GM12891 (cell line): ENCODE measurements at regions not wholly inside any gene's neighbourhood (a gene's known extent, or its start where the extent isn't known, plus 50 kb on each side); places are given as distances from the start of the nearest gene placed in this dataset.

Experiments used
- DNase-seq: peaks from one replicate; pipeline ENCODE4 v3.0.0; 2011; ENCODE audit warnings: low spot score; ENCODE audit not compliant: insufficient read length
- FAIRE-seq: peaks from 2 replicates; lab custom pipeline; 2011; peaks lifted over from hg19 to GRCh38; lab: Jason Lieb, UNC
- PAX5 ChIP-seq: IDR thresholded peaks from 2 replicates; pipeline ENCODE4 v1.6.1; 2011; ENCODE audit warnings: low read length, moderate library complexity, mild to moderate bottlenecking; ENCODE audit not compliant: insufficient read depth, severe bottlenecking
- POLR2A ChIP-seq: IDR thresholded peaks from 2 replicates; pipeline ENCODE4 v1.6.1; 2011; ENCODE audit warnings: low read depth, low read length, control low read depth
- POLR2AphosphoS5 ChIP-seq: IDR thresholded peaks from 2 replicates; pipeline ENCODE4 v1.6.1; 2011; ENCODE audit warnings: low read depth, low read length, control low read depth
- POU2F2 ChIP-seq: IDR thresholded peaks from 2 replicates; pipeline ENCODE4 v1.6.1; 2011; ENCODE audit warnings: low read depth, mild to moderate bottlenecking, control low read depth, low read length, moderate library complexity
- SPI1 ChIP-seq: IDR thresholded peaks from 2 replicates; pipeline ENCODE4 v1.6.1; 2011; ENCODE audit warnings: low read depth, low read length, control low read depth
- TAF1 ChIP-seq: IDR thresholded peaks from 2 replicates; pipeline ENCODE4 v1.6.1; 2011; ENCODE audit warnings: low read depth, low read length, control low read depth

- TF ChIP-seq POLR2AphosphoS5 (no peak), TAF1 (no peak), POU2F2 (no peak), POLR2A (no peak)
- FAIRE-seq (no peak), DNase-seq (no peak)
Measured at GRCh38 chr1:8138673-8139072, 112.6 kb upstream of the ERRFI1 start.

- no peak for TF ChIP-seq SPI1
- TF ChIP-seq PAX5, result no peak
- FAIRE-seq, result no peak
Measured at GRCh38 chr1:8137481-8138244, 111.6 kb upstream of the ERRFI1 start.

GRCh38 chr1:8136766-8137165 lies 110.7 kb upstream of the ERRFI1 start:
- FAIRE-seq (no peak), DNase-seq (no peak)
- no peak for TF ChIP-seq POLR2AphosphoS5

More at GRCh38 chr1:8137481-8138244, 111.6 kb upstream of the ERRFI1 start:
- DNase-seq, result no peak

GRCh38 chr1:8135250-8135649 lies 109.1 kb upstream of the ERRFI1 start:
- DNase-seq, result no peak
- TF ChIP-seq TAF1, result no peak
- no peak for TF ChIP-seq SPI1
- TF ChIP-seq POU2F2, result no peak
- TF ChIP-seq PAX5, result no peak
- no peak for TF ChIP-seq POLR2AphosphoS5
- TF ChIP-seq POLR2A, result no peak
- FAIRE-seq, result no peak

- DNase-seq, result no peak
- no peak for FAIRE-seq
- no peak for TF ChIP-seq TAF1
- TF ChIP-seq SPI1, result no peak
- TF ChIP-seq POLR2A, result no peak
- no peak for TF ChIP-seq PAX5
- TF ChIP-seq POU2F2, result no peak
- TF ChIP-seq POLR2AphosphoS5, result no peak
Measured at GRCh38 chr1:8134546-8135235, 108.6 kb upstream of the ERRFI1 start.

- TF ChIP-seq POLR2A, result no peak
- TF ChIP-seq TAF1, result no peak
- TF ChIP-seq PAX5, result no peak
- TF ChIP-seq POU2F2, result no peak
- TF ChIP-seq POLR2AphosphoS5, result no peak
- TF ChIP-seq SPI1, result no peak
- FAIRE-seq (no peak), DNase-seq (no peak)
Measured at GRCh38 chr1:8133657-8134430, 107.7 kb upstream of the ERRFI1 start.

- FAIRE-seq (no peak), DNase-seq (no peak)
- TF ChIP-seq POLR2A (no peak), SPI1 (no peak), POLR2AphosphoS5 (no peak), TAF1 (no peak), POU2F2 (no peak), PAX5 (no peak)
Measured at GRCh38 chr1:8133190-8133589, 107.1 kb upstream of the ERRFI1 start.

GRCh38 chr1:8127171-8127641 lies 101.1 kb upstream of the ERRFI1 start:
- FAIRE-seq (no peak), DNase-seq (no peak)
- TF ChIP-seq POU2F2 (no peak), TAF1 (no peak)

GRCh38 chr1:8122477-8123407 lies 96.6 kb upstream of the ERRFI1 start:
- FAIRE-seq (no peak), DNase-seq (no peak)
- no peak for TF ChIP-seq TAF1
- no peak for TF ChIP-seq SPI1
- TF ChIP-seq PAX5, result no peak
- TF ChIP-seq POLR2A, result no peak
- TF ChIP-seq POU2F2, result no peak
